ENCODE measurements at regions not wholly inside any gene's neighbourhood (a gene's known extent, or its start where the extent isn't known, plus 50 kb on each side); places are given as distances from the start of the nearest gene placed in this dataset.
A peak's percentile ranks its signal among the peaks of the same experiment; 100 is the strongest.

- ChIA-PET POLR2A (no interaction called here), CTCF (interaction anchor here (1.7 kb wide), 1 partner anchor 15 kb away, joined by 5 read pairs; no protein-coding TSS in a partner anchor)
- Histone ChIP-seq H3K4me3 (ENCODE audit: low read depth in 2 of 2, low read length in 1 of 2) (no peak overlapping the region), H3K79me2 (ENCODE audit: insufficient read depth) (no peaks in the 10 kb centered on the region), H4K20me1 (ENCODE audit: insufficient read depth) (no peaks in the 10 kb centered on the region), H3K9ac (peak overlapping the region; percentile 46; the same call in 1 of the 2 replicates), H2AFZ (ENCODE audit: low read depth) (peak overlapping the region; percentile 34; the same call in 1 of the 2 replicates), H3K36me3 (replicated peaks in 1 of 2; ENCODE audit: control insufficient read depth in 1 of 2, insufficient read depth in 2 of 2, low read length in 1 of 2) (no peaks in the 10 kb centered on the region), H3K27ac (ENCODE audit: low read depth in 2 of 2, low read length in 1 of 2) (peak overlapping the region in 1 of 2 experiments; percentile 85; a peak in 2 of 4 replicates), H3K27me3 (ENCODE audit: insufficient read depth) (no peaks in the 10 kb centered on the region), H3F3A (replicated peaks; ENCODE audit: insufficient read depth) (peaks cover 45% of the 10 kb centered on the region), H3K9me2 (no peaks in the 10 kb centered on the region), H3K4me2 (0 out of 2 replicates have a peak overlapping the region, but pooled peaks have one; percentile 23), H3K9me3 (no peaks in the 10 kb centered on the region), H3K4me1 (ENCODE audit: control insufficient read depth in 1 of 2, insufficient read depth in 2 of 2, low read depth in 1 of 2, low read length in 1 of 2) (peaks cover 0 to 14% of the 10 kb centered on the region in 2 experiments; a peak in 2 of 4 replicates)
- TF ChIP-seq EP300 (IDR thresholded peaks at IDR 0.05; ENCODE audit: borderline replicate concordance in 1 of 2, low read depth in 1 of 2, low read length in 1 of 2) (peak in 1 of 2 experiments; percentile 55; a peak in 1 of 4 replicates), CTCF (IDR thresholded peaks at IDR 0.05) (no peak), PBX3 (IDR thresholded peaks at IDR 0.05) (peak; percentile 81), REST (IDR thresholded peaks at IDR 0.05; ENCODE audit: low read depth, low read length) (no peak), TCF12 (IDR thresholded peaks at IDR 0.05) (peak; percentile 49), FOXJ3 (CRISPR knock-in tag; IDR thresholded peaks at IDR 0.05) (no peak), TAF1 (IDR thresholded peaks at IDR 0.05; ENCODE audit: borderline replicate concordance, low read depth, low read length) (no peak), NFIC (IDR thresholded peaks at IDR 0.05; ENCODE audit: borderline replicate concordance) (peak; percentile 65; the same call in 1 of the 2 replicates), SIN3A (IDR thresholded peaks at IDR 0.05; ENCODE audit: borderline replicate concordance, low read depth, low read length) (no peak), JUND (IDR thresholded peaks at IDR 0.05) (peak; percentile 38), USF1 (IDR thresholded peaks at IDR 0.05; ENCODE audit: borderline replicate concordance, low read depth) (no peak)
- WGBS (ENCODE audit: low lambda C conversion rate), result 44% methylated on average over 2 of the region's 2 CpGs
- DNase-seq, result no peak
Observed at GRCh38 chr5:33282696-33283095, 158.1 kb upstream of the TARS1 start.
